HUDEP-2 (cell line): ENCODE measurements at regions not wholly inside any gene's neighbourhood (a gene's known extent, or its start where the extent isn't known, plus 50 kb on each side); places are given as distances from the start of the nearest gene placed in this dataset.
"Not testable (repeated sequence)": the region's sequence is repeated elsewhere in the genome, so short reads cannot be mapped to it uniquely, and the experiment has no call there.

Source experiments
- DNase-seq, 76 experiments: peaks; one replicate each; lab custom pipeline; 2025; ENCODE audit not compliant: unreplicated experiment in 76 of 76; lab: John Stamatoyannopoulos, UW

GRCh38 chr6:159642995-159643394, 50.0 kb downstream of the SOD2 start:
- DNase-seq = no peak

GRCh38 chr6:159642481-159642880, 50.6 kb downstream of the SOD2 start:
- no peak for DNase-seq

DNA sequence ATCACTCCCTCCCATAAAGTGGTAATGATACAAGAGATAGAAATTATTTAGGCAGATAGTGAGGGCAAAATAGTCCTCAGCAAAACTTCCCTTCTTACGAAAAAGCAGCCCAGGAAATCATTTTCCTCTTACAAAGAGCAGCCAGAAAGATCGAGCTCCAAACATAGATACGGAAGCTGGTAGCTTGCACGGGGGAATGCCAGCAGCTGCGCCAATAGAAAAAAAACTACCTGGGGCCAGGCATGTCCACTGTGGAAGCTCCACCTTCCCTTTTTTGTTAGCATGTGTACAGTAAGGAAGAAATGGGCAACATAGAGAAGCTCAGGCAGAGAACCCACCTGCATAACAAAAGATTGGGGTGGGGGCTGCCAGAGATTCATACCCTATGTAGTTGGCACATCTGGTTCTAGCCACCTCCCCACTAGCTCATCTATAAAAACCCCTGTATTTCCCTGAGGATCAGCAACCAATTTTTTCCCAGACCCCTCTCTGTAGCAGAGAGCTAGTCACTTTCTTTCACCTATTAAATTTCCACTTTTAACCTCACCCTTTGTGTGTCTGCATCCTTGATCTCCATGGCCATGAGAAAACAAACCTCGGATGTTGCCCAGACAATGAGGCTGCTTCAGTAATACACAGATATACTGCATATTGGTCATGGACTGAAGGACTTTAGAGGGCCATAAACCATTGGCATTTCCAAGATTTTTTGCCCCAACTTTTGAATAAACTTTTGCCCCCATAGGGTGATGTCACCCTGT, 52.1 kb downstream of the SOD2 start:
- DNase-seq = no peak

DNA sequence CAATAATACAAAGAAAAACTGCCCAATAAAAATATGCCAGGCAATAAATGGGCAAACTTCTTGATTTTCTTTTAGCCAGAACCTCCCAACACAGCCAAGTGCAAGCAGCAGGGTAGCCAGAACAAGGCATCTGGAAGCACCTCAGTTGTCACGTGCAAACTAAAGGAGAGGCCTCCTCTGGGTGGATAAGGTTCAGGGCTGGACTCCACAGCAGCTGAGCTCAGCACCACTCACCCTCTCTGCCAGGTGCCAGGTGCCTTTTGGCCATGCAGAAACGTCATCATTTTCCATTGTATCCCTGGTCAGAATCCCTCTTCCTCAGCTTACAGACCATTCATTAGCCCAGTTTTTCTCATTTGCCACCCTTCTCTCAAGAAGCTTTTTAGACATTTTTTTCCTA, 52.7 kb downstream of the SOD2 start:
- no peak for DNase-seq

DNA sequence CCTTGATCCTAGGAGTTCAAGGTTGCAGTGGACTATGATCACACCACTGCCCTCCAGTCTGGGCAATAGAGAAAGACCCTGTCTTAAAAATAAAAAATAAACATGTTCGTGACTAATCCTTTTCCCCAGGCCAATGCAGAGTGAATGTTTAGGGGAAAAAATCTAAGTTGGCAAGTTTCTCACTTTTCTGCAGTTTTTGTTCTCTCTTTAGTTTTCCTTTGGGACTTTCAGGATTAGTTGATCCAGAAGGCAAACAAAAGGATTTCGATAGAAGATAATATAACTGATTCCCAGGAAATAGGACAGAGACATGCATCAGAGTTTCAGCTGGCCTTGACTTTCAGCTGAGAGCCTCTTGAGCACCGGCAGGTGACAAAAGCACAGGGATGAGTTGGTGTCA, 53.3 kb downstream of the SOD2 start:
- no peak for DNase-seq

DNA sequence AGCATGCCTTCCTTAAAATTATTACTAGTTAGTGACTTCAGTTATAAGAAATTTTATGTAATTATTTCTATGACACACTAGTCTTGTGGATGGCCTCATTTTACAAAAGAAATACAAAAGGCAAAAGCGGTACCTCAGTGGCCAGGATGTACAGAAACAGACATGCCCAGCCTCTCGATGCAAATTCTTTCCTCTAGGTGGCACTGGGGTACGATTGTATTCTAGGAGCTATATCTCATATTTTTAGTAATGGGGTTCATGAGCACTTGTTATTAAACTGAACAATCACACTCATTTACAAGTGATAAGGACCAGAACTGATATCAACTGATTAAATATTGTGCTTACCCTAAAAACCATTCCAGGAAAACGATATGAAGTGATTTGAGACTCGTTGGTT, 59.8 kb downstream of the SOD2 start:
- DNase-seq = peak in 17 of 76 experiments; percentile 3 to 36 (median 13)

- no peak for DNase-seq
These were observed 61.2 kb downstream of the SOD2 start for GRCh38 chr6:159631886-159632285.

- no peak for DNase-seq
These were observed 65.1 kb downstream of the SOD2 start for GRCh38 chr6:159627939-159628338.

DNA sequence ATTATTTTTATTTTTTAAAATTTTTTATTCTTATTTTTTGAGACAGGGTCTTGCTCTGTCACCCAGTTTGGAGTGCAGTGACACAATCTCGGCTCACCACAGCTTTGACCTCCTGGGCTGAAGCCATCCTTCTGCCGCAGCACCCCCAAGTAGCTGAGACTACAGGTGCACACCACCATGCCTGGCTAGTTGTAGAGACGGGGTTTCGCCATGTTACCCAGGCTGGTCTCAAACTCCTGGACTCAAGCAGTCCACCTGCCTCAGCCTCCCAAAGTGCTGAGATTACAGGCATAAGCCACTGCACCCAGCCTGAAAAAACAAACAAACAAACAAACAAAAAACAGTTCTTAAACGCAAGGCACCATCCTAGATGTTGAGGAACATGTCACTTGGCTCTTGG, 66.5 kb downstream of the SOD2 start:
- not testable (repeated sequence) for DNase-seq

GRCh38 chr6:159623156-159623555, 69.9 kb downstream of the SOD2 start:
- no peak for DNase-seq

DNA sequence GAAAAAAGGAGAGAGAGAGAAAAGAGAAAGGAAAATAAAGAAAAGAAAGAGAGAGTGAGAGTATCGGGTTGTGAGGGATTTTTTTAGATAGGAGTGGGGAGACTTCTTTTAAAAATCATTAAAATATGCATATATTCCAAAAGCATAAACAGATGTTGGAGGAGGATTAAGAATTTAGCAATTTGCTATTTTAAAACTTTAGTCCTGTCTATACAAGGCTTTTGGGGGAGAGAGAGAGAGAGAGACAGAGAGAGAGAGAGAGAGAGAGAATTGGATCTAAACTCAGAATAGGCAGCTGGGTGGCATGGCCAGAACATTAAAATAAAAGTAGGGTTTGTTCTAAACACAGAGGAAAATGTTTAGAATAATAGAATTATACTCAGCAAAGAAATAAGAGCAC, 72.1 kb downstream of the SOD2 start:
- no peak for DNase-seq

- DNase-seq = no peak
These were observed 75.6 kb downstream of the SOD2 start for GRCh38 chr6:159617444-159617843.

DNA sequence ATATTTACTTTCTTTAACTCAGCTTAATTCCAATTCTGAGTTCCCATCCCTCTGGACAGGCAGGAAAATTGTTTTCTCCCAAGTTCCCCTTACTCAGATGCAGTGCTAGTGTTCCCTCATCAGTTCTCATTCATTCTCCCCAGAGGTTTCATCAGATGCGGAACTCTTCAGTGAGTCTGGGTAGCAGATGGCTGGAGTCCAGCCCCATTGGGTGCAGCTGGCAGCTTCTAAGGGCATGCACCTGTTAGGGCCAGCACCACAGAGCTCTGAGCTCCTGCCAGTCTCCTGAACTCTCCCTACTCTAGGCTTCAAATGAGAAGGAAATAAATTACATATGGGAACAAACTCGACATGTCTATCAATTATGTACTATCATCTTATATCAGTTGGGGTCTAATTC, 76.6 kb downstream of the SOD2 start:
- no peak for DNase-seq

- DNase-seq = no peak
These were observed 77.1 kb downstream of the SOD2 start for GRCh38 chr6:159615918-159616317.

- no peak for DNase-seq
These were observed 82.2 kb downstream of the SOD2 start for GRCh38 chr6:159610881-159611280.

DNA sequence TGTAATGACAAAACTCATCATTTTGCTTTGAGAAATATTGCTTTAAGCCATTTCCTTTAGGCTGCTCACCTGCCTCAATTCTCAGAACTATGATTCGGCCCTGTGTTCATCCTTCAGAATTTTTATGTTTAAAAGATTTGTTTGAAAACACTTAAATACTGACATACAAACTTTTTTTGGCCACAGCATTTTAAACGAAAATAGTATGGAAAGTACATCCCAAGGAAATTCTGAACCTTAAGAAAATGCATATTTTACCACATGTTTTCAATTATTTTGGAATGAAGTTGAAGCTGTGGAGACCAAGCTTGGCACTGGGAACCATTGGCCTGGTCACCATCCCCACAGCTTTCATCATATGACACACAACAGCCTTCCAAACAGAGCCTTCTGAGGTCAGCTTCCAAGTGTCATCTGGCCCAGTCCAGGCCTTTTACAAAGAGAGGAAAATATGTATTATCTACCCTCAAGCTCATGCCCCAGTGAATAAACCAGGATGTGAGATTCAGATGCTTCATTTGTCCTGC, 83.3 kb downstream of the SOD2 start:
- no peak for DNase-seq

DNA sequence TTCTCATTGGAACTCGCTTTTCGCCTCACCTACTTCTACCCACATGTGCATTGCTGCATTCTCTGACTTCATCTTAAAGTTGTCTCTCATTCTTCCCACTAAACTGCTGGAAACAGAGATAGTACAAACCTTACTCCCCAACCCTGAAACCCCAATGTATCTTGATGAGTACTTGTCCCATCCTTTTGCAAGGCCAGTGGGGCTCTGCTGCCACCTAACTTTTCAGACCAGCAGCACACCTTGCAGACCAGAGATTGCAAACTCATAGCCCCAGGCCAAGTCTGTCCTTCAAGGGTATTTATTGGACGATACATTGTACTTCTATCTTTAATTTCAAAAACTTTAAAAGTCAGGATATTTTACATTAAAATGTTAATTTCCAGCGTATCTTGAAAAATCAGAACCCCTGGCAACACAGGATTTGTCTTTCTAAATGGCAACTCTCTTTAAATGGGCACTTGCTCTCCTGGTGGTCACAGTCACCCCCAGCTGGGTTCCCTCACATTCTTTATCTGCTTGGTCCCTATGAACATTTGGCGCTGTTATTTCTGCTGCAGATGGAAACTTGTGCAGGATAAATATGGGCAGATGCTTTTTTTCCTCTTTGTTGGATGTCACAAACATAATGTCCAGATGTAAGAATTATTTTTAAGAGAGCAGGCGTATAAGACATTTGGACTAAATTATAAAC, 83.9 kb downstream of the SOD2 start:
- DNase-seq = peak in 52 of 76 experiments; percentile 6 to 66 (median 37)

- DNase-seq = no peak
These were observed 86.3 kb downstream of the SOD2 start for GRCh38 chr6:159606786-159607185.

GRCh38 chr6:159604443-159604956, 88.5 kb downstream of the SOD2 start:
- DNase-seq = no peak

DNA sequence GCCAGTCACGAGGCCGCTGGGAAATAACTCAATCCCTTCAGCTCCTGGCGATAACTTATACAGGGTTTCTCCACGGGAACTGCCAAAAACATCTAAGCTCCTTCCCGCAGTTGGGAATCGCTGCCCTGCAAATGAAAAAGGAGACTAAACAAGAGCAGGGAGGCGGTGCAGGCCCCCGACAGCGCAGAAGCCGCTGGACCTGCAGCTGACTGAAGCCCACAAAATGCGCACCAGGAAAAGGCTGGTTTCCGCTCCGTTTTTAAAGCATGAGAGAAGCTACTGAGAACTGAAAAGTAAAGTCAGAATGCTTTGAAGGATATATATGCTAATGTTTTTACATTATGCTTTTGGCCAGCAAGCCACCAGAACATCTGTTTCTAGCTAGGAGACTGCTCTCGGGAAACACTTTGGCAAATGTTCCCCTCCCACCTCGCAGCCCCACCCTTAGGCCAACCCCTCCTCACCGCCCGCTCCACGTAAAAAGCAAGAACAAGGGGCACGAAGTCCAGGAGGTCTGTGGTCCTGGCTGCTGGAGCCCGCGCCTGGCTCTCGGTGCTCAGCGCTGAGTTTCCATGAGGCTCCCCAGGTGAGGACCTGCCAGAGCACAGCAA, 90.5 kb downstream of the SOD2 start:
- DNase-seq = no peak

DNA sequence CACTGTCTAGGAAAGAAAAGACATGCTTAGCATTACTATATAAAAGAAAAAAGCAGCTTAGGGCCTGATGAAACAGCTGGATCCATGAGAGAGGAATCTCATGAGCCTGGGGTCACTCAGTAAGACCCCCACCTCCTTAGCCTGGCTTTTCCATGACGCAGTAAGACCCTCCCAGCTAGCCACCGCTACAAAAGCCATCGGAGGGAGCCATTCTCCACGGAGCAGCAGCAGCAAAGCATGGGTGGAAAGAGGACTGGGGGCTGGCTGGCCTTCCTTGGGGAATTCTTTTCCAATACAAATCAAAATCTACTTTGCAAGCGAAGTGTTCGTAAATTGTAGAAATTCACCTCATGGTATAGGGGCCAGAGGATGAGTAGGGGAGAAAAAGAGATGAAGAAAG, 91.8 kb downstream of the SOD2 start:
- no peak for DNase-seq
